Ishikawa (cell line): ENCODE measurements at regions not wholly inside any gene's neighbourhood (a gene's known extent, or its start where the extent isn't known, plus 50 kb on each side); places are given as distances from the start of the nearest gene placed in this dataset.

Experiments used
- CEBPB ChIP-seq: IDR thresholded peaks from 2 replicates; pipeline ENCODE4 v1.6.1; 2012
- CREB1 ChIP-seq: IDR thresholded peaks from 2 replicates; pipeline ENCODE4 v1.6.1; 2012; ENCODE audit warnings: low read depth
- EGR1 ChIP-seq: IDR thresholded peaks from 2 replicates; pipeline ENCODE4 v1.6.1; 2012
- EP300 ChIP-seq: IDR thresholded peaks from 2 replicates; pipeline ENCODE4 v1.6.1; 2012; ENCODE audit warnings: borderline replicate concordance
- FOXM1 ChIP-seq: IDR thresholded peaks from 2 replicates; pipeline ENCODE4 v1.6.1; 2012; ENCODE audit warnings: low read depth, borderline replicate concordance
- NFIC ChIP-seq: IDR thresholded peaks from 2 replicates; pipeline ENCODE4 v1.6.1; 2012
- RAD21 ChIP-seq: IDR thresholded peaks from 2 replicates; pipeline ENCODE4 v1.6.1; 2012; ENCODE audit warnings: low read depth
- REST ChIP-seq: IDR thresholded peaks from 2 replicates; pipeline ENCODE4 v1.6.1; 2012; ENCODE audit warnings: low read depth, mild to moderate bottlenecking
- TAF1 ChIP-seq: IDR thresholded peaks from 2 replicates; pipeline ENCODE4 v1.6.1; 2012; ENCODE audit warnings: low read depth, mild to moderate bottlenecking
- TCF12 ChIP-seq: IDR thresholded peaks from 2 replicates; pipeline ENCODE4 v1.6.1; 2012; ENCODE audit warnings: low read depth
- TEAD4 ChIP-seq: IDR thresholded peaks from 2 replicates; pipeline ENCODE4 v1.6.1; 2012
- YY1 ChIP-seq: IDR thresholded peaks from 2 replicates; pipeline ENCODE4 v1.6.1; 2012; ENCODE audit warnings: low read depth
- ZBTB7A ChIP-seq: IDR thresholded peaks from 2 replicates; pipeline ENCODE4 v1.6.1; 2012; ENCODE audit warnings: low read depth
- TF ChIP-seq, protein P1 (sequence below): IDR thresholded peaks from 2 replicates; pipeline ENCODE4 v1.6.1; 2012
- TF ChIP-seq, protein P2 (sequence below): IDR thresholded peaks from 2 replicates; pipeline ENCODE4 v1.6.1; 2012

DNA sequence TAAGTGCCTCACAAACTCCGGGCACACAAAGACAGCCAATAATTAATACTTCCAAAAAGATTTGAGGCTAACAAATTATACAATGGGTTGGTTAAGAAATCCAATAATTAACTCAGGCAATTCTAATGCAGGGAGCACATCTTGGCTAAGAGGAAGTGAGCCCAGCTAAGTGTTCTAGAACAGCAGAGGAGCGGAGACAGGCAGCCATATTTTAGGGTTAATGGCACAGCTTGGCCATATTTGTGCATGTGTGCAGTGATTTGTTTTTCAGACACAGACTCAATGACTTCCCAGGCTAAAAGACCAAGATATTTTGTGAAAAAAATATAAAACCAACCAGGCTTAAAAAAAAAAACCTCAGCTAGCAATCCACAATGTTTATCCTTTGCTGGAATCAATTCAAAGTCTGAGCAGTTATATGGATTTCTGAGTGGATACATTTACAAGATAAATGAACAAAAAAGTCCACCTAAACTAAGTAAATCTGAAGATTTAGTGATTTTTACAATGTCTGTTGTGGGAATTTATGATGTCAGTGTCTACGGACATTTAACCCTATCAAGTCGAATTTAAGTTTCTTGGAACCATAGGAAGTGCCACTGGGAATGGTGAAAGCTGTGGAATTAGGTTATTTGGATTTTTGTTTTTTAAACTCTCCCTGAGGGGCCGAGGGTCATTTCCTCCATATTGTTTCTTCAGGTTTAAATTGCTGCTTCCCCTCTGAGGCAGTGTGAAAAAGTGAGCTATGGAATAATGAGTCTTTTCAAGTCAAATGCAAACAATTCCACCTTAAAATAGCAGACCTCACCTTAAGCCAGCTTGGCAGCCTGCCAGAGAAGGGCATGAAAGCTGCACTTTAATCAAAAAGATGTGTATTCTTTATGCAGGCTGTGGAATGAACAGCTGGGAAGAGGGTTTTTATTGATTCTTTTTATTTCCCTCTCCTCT, 413.7 kb upstream of the TBL1XR1 start:
- TF ChIP-seq, protein P1, sequence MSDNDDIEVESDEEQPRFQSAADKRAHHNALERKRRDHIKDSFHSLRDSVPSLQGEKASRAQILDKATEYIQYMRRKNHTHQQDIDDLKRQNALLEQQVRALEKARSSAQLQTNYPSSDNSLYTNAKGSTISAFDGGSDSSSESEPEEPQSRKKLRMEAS: peak; percentile 30; the same call in 1 of the 2 replicates
- TF ChIP-seq EGR1 (no peak), FOXM1 (0 out of 2 replicates have a peak, but pooled peaks have one; percentile 66), CREB1 (no peak), TAF1 (no peak), CEBPB (no peak), EP300 (peak; percentile 57; the same call in 1 of the 2 replicates), ZBTB7A (no peak), TEAD4 (peak; percentile 36), YY1 (0 out of 2 replicates have a peak, but pooled peaks have one; percentile 15), RAD21 (peak; percentile 21; the same call in 1 of the 2 replicates), REST (no peak), NFIC (peak; percentile 95), TCF12 (peak; percentile 75; the same call in 1 of the 2 replicates)
- TF ChIP-seq, protein P2, sequence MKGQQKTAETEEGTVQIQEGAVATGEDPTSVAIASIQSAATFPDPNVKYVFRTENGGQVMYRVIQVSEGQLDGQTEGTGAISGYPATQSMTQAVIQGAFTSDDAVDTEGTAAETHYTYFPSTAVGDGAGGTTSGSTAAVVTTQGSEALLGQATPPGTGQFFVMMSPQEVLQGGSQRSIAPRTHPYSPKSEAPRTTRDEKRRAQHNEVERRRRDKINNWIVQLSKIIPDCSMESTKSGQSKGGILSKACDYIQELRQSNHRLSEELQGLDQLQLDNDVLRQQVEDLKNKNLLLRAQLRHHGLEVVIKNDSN: no peak

DNA sequence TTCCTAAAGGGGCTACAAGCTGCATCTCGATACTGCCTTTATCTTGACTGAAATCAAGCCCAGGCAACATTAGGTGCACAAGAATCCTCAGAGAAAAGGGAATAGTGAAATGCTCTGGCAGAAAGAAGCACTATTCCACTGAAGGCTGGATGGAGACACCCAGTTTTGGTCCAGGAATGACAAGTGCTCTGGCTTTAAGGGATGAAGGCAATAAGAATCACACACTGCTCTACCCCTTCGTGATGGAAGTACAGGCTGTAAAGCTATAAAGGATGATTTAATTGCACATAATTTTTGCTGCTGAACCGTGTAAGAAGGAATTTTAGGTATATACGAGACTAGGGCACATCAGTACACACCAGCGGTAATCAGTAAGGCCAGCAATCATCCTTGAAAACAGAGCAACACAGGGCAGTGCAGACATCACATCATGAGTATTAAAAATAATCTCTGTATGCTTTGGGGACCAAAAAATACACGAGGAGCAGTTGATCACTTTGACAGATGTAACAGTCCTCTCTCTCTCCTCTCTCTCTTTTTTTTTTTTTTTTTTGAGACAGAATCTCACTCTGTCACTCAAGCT, 414.6 kb upstream of the TBL1XR1 start:
- no peak for TF ChIP-seq CEBPB
- no peak for TF ChIP-seq EGR1
- TF ChIP-seq, protein P2: no peak
- no peak for TF ChIP-seq TEAD4
- no peak for TF ChIP-seq RAD21

DNA sequence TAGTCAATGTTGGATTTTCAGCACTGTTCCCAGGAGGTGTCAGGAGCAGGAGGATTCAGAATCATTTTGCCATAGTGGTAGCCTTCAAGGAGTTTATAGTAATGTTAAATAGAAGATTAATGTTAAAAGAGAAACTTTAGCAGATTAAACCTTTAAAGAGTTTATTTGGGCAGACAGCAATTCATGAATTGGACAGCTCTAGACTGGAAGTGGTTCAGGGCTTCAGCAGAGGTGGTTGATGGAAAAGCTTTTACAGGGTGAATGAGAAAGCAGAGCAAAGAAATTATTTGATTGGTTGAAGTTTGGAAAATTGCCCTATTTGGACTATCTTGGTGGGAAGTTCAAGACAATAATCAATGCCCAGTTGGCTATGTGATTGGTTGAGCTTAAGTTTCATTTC, 416.6 kb upstream of the TBL1XR1 start:
- TF ChIP-seq EGR1 (no peak), REST (peak; percentile 23; the same call in 1 of the 2 replicates)

GRCh38 chr3:177615015-177615414, 417.7 kb upstream of the TBL1XR1 start:
- TF ChIP-seq TCF12 (peak; percentile 71), NFIC (peak; percentile 76), YY1 (no peak), TEAD4 (peak; percentile 19; the same call in 1 of the 2 replicates), CEBPB (peak; percentile 92), EP300 (peak; percentile 43; the same call in 1 of the 2 replicates), TAF1 (no peak)

- TF ChIP-seq EGR1: no peak
- no peak for TF ChIP-seq REST
- TF ChIP-seq NFIC: peak; percentile 96
- no peak for TF ChIP-seq ZBTB7A
- no peak for TF ChIP-seq TAF1
- TF ChIP-seq CEBPB: peak; percentile 67
- peak; percentile 85 for TF ChIP-seq EP300
- TF ChIP-seq TCF12: peak; percentile 79
- TF ChIP-seq, protein P2: no peak
- peak; percentile 79 for TF ChIP-seq TEAD4
- peak; percentile 25; the same call in 1 of the 2 replicates for TF ChIP-seq YY1
- TF ChIP-seq, protein P1: 0 out of 2 replicates have a peak, but pooled peaks have one; percentile 33
- no peak for TF ChIP-seq CREB1
- peak; percentile 22; the same call in 1 of the 2 replicates for TF ChIP-seq RAD21
- TF ChIP-seq FOXM1: peak; percentile 77
Measured at GRCh38 chr3:177618873-177619733, 421.8 kb upstream of the TBL1XR1 start.
